A673 (cell line): ENCODE measurements at regions not wholly inside any gene's neighbourhood (a gene's known extent, or its start where the extent isn't known, plus 50 kb on each side); places are given as distances from the start of the nearest gene placed in this dataset.
A peak's percentile ranks its signal among the peaks of the same experiment; 100 is the strongest.

Experiments used
- BruUV-seq: library from RNA; stranded (reverse); fragments of 400-500 nt; replicated peaks from 2 replicates; lab custom pipeline; 2021; lab: Mats Ljungman, UMichigan
- CTCF ChIA-PET: fragments of 300-600 bp; sonication (Branson Sonifier 250); formaldehyde crosslinking; loops from one replicate; lab custom pipeline; 2022; ENCODE audit warnings: antibody characterized with exemption; lab: Charles Lee
- POLR2A ChIA-PET: fragments of 300-600 bp; sonication (Branson Sonifier 250); formaldehyde crosslinking; loops from one replicate; lab custom pipeline; 2022; ENCODE audit warnings: antibody characterized with exemption; ENCODE audit not compliant: low non-redundant PET; lab: Charles Lee
- DNase-seq: peaks from one replicate; pipeline ENCODE4 v3.0.0-alpha.2; 2015; ENCODE audit warnings: low spot score
- H3K27ac ChIP-seq: fragments of 200-600 bp; sonication (generic); 2 replicates; pipeline ENCODE4 v1.5.1; 2016; ENCODE audit warnings: mixed run types, low read depth, mild to moderate bottlenecking, mixed read lengths, antibody characterized with exemption, low read length; ENCODE audit not compliant: poor library complexity, severe bottlenecking
- H3K27me3 ChIP-seq: fragments of 200-600 bp; sonication (generic); replicated peaks from 2 replicates; pipeline ENCODE4 v1.6.1; 2017; ENCODE audit warnings: mixed run types, low read depth, mild to moderate bottlenecking, mixed read lengths, antibody characterized with exemption, low read length; ENCODE audit not compliant: insufficient read depth, poor library complexity
- H3K36me3 ChIP-seq: fragments of 200-600 bp; sonication (generic); 2 replicates; pipeline ENCODE4 v1.6.1; 2016; ENCODE audit warnings: mixed run types, mild to moderate bottlenecking, mixed read lengths, antibody characterized with exemption, low read length; ENCODE audit not compliant: insufficient read depth, poor library complexity, severe bottlenecking
- H3K4me1 ChIP-seq: fragments of 200-600 bp; sonication (generic); 2 replicates; pipeline ENCODE4 v1.6.1; 2017; ENCODE audit warnings: mixed run types, mild to moderate bottlenecking, mixed read lengths, antibody characterized with exemption, low read length; ENCODE audit not compliant: insufficient read depth, poor library complexity, severe bottlenecking
- H3K4me3 ChIP-seq: fragments of 200-600 bp; sonication (generic); 2 replicates; pipeline ENCODE4 v1.5.1; 2016; ENCODE audit warnings: low read depth, mixed run types, mild to moderate bottlenecking, mixed read lengths, low read length; ENCODE audit not compliant: poor library complexity, severe bottlenecking
- H3K9me3 ChIP-seq: fragments of 200-600 bp; sonication (generic); 2 replicates; pipeline ENCODE4 v1.6.1; 2016; ENCODE audit warnings: mixed run types, low read depth, mild to moderate bottlenecking, mixed read lengths, antibody characterized with exemption, low read length; ENCODE audit not compliant: poor library complexity, severe bottlenecking
- CTCF ChIP-seq: fragments of 300-800, 200-600 bp; sonication (generic); conservative IDR thresholded peaks from 2 replicates; pipeline ENCODE4 v1.5.1; 2017; ENCODE audit warnings: low read depth, mild to moderate bottlenecking, antibody characterized with exemption, low read length, moderate library complexity, mixed read lengths
- EZH2 ChIP-seq: fragments of 200-600 bp; sonication (generic); IDR thresholded peaks from 2 replicates; pipeline ENCODE4 v1.6.1; 2017; ENCODE audit warnings: borderline replicate concordance, low read depth, mild to moderate bottlenecking, mixed read lengths, antibody characterized with exemption, low read length; ENCODE audit not compliant: poor library complexity, severe bottlenecking
- intact Hi-C: fragments of 100-400 bp; cut with micrococcal nuclease; formaldehyde crosslinking; loops from one replicate; pipeline ENCODE4 v1.10.0; 2022; ENCODE audit not compliant: unreplicated experiment

- ChIA-PET CTCF (no interaction called here), POLR2A (no interaction called here)
- BruUV-seq, result no TSS peak
- no peaks in the 10 kb centered on the region for H3K36me3 ChIP-seq
- peaks cover 3% of the 10 kb centered on the region for H3K9me3 ChIP-seq
- intact Hi-C loops, result no loop called here
- H3K27me3 ChIP-seq, result no peaks in the 10 kb centered on the region
- peaks cover 5% of the 10 kb centered on the region for H3K4me1 ChIP-seq
- no peak overlapping the region for H3K4me3 ChIP-seq
- DNase-seq, result no peak
- TF ChIP-seq EZH2, result no peak
- no peak for TF ChIP-seq CTCF
- no peak overlapping the region for H3K27ac ChIP-seq
Observed at GRCh38 chr12:71356569-71356968, 83.0 kb upstream of the LGR5 start.

GRCh38 chr12:71354871-71355270 is 84.7 kb upstream of the LGR5 start:
- no peak overlapping the region for H3K4me3 ChIP-seq
- intact Hi-C loops, result no loop called here
- no peaks in the 10 kb centered on the region for H3K36me3 ChIP-seq
- H3K27ac ChIP-seq, result no peak overlapping the region
- no peaks in the 10 kb centered on the region for H3K9me3 ChIP-seq
- TF ChIP-seq CTCF (no peak), EZH2 (no peak)
- POLR2A ChIA-PET, result no interaction called here
- peak; percentile 85 for DNase-seq
- H3K4me1 ChIP-seq, result peaks cover 5% of the 10 kb centered on the region
- no peaks in the 10 kb centered on the region for H3K27me3 ChIP-seq
- CTCF ChIA-PET, result no interaction called here
- no TSS peak for BruUV-seq

GRCh38 chr12:71353607-71354006 is 86.0 kb upstream of the LGR5 start:
- Histone ChIP-seq H3K36me3 (no peaks in the 10 kb centered on the region), H3K4me1 (peaks cover 5% of the 10 kb centered on the region), H3K4me3 (no peak overlapping the region), H3K27ac (no peak overlapping the region), H3K27me3 (no peaks in the 10 kb centered on the region), H3K9me3 (no peaks in the 10 kb centered on the region)
- BruUV-seq, result no TSS peak
- CTCF ChIA-PET, result no interaction called here
- DNase-seq, result no peak
- TF ChIP-seq EZH2, result no peak
- no peak for TF ChIP-seq CTCF
- POLR2A ChIA-PET, result no interaction called here
- intact Hi-C loops, result no loop called here
